ENCODE measurements at regions not wholly inside any gene's neighbourhood (a gene's known extent, or its start where the extent isn't known, plus 50 kb on each side); places are given as distances from the start of the nearest gene placed in this dataset.
"Not testable (repeated sequence)": the region's sequence is repeated elsewhere in the genome, so short reads cannot be mapped to it uniquely, and the experiment has no call there.

GRCh38 chr10:34899161-34899560 lies 84.1 kb upstream of the PARD3 start:
- Histone ChIP-seq H3K9me3 (ENCODE audit: control insufficient read depth in 2 of 2, insufficient read depth in 1 of 2, low read length in 1 of 2) (no peaks in the 10 kb centered on the region), H3K27ac (ENCODE audit: low read depth in 1 of 2, low read length in 1 of 2) (no peak overlapping the region), H3K27me3 (ENCODE audit: control insufficient read depth in 2 of 2, insufficient read depth in 1 of 2, low read length in 1 of 2) (no peaks in the 10 kb centered on the region), H3K4me3 (ENCODE audit: low read length in 2 of 2) (no peak overlapping the region), H3K36me3 (ENCODE audit: control insufficient read depth in 2 of 2, insufficient read depth in 2 of 2, low read length in 1 of 2) (no peaks in the 10 kb centered on the region), H3K4me1 (ENCODE audit: control insufficient read depth in 2 of 2, insufficient read depth in 2 of 2, low read length in 2 of 2) (no peaks in the 10 kb centered on the region)
- no peak for DNase-seq (ENCODE audit: low read depth in 6 of 9, low spot score in 9 of 9)
- WGBS: 99% methylated on average over 8 of the region's 8 CpGs

GRCh38 chr10:34895977-34896376 lies 80.9 kb upstream of the PARD3 start:
- Histone ChIP-seq H3K36me3 (ENCODE audit: control insufficient read depth in 2 of 2, insufficient read depth in 2 of 2, low read length in 1 of 2) (no peaks in the 10 kb centered on the region), H3K4me3 (ENCODE audit: low read length in 2 of 2) (no peak overlapping the region), H3K27ac (ENCODE audit: low read depth in 1 of 2, low read length in 1 of 2) (no peak overlapping the region), H3K27me3 (ENCODE audit: control insufficient read depth in 2 of 2, insufficient read depth in 1 of 2, low read length in 1 of 2) (no peaks in the 10 kb centered on the region), H3K9me3 (ENCODE audit: control insufficient read depth in 2 of 2, insufficient read depth in 1 of 2, low read length in 1 of 2) (no peaks in the 10 kb centered on the region), H3K4me1 (ENCODE audit: control insufficient read depth in 2 of 2, insufficient read depth in 2 of 2, low read length in 2 of 2) (no peaks in the 10 kb centered on the region)
- DNase-seq (ENCODE audit: low read depth in 6 of 9, low spot score in 9 of 9): no peak
- over 99% methylated on average over 3 of the region's 3 CpGs for WGBS

- H3K4me1 ChIP-seq (ENCODE audit: control insufficient read depth in 2 of 2, insufficient read depth in 2 of 2, low read length in 2 of 2): not testable (repeated sequence)
These were observed 80.0 kb upstream of the PARD3 start for GRCh38 chr10:34895046-34895445.

GRCh38 chr10:34892521-34892920 lies 77.4 kb upstream of the PARD3 start:
- DNase-seq (ENCODE audit: low read depth in 6 of 9, low spot score in 9 of 9); H3K27me3 ChIP-seq (ENCODE audit: control insufficient read depth in 2 of 2, insufficient read depth in 1 of 2, low read length in 1 of 2); H3K4me3 ChIP-seq (ENCODE audit: low read length in 2 of 2); H3K27ac ChIP-seq (ENCODE audit: low read depth in 1 of 2, low read length in 1 of 2); H3K9me3 ChIP-seq (ENCODE audit: control insufficient read depth in 2 of 2, insufficient read depth in 1 of 2, low read length in 1 of 2); H3K36me3 ChIP-seq (ENCODE audit: control insufficient read depth in 2 of 2, insufficient read depth in 2 of 2, low read length in 1 of 2); H3K4me1 ChIP-seq (ENCODE audit: control insufficient read depth in 2 of 2, insufficient read depth in 2 of 2, low read length in 2 of 2): not testable (repeated sequence)
- WGBS: 98% methylated on average over 6 of the region's 6 CpGs

More at GRCh38 chr10:34895046-34895445, 80.0 kb upstream of the PARD3 start:
- not testable (repeated sequence) for H3K27ac ChIP-seq (ENCODE audit: low read depth in 1 of 2, low read length in 1 of 2); H3K4me3 ChIP-seq (ENCODE audit: low read length in 2 of 2); H3K9me3 ChIP-seq (ENCODE audit: control insufficient read depth in 2 of 2, insufficient read depth in 1 of 2, low read length in 1 of 2); H3K27me3 ChIP-seq (ENCODE audit: control insufficient read depth in 2 of 2, insufficient read depth in 1 of 2, low read length in 1 of 2); DNase-seq (ENCODE audit: low read depth in 6 of 9, low spot score in 9 of 9); H3K36me3 ChIP-seq (ENCODE audit: control insufficient read depth in 2 of 2, insufficient read depth in 2 of 2, low read length in 1 of 2)
- 97% methylated on average over 3 of the region's 3 CpGs for WGBS

- Histone ChIP-seq H3K27ac (ENCODE audit: low read depth in 1 of 2, low read length in 1 of 2) (no peak overlapping the region), H3K27me3 (ENCODE audit: control insufficient read depth in 2 of 2, insufficient read depth in 1 of 2, low read length in 1 of 2) (no peaks in the 10 kb centered on the region), H3K9me3 (ENCODE audit: control insufficient read depth in 2 of 2, insufficient read depth in 1 of 2, low read length in 1 of 2) (no peaks in the 10 kb centered on the region), H3K36me3 (ENCODE audit: control insufficient read depth in 2 of 2, insufficient read depth in 2 of 2, low read length in 1 of 2) (no peaks in the 10 kb centered on the region), H3K4me3 (ENCODE audit: low read length in 2 of 2) (no peak overlapping the region), H3K4me1 (ENCODE audit: control insufficient read depth in 2 of 2, insufficient read depth in 2 of 2, low read length in 2 of 2) (no peaks in the 10 kb centered on the region)
- peak in 1 of 9 donors; percentile 21 for DNase-seq (ENCODE audit: low read depth in 6 of 9, low spot score in 9 of 9)
- 31% methylated on average over 2 of the region's 2 CpGs for WGBS
These were observed 75.8 kb upstream of the PARD3 start for GRCh38 chr10:34890939-34891338.

- Histone ChIP-seq H3K27me3 (ENCODE audit: control insufficient read depth in 2 of 2, insufficient read depth in 1 of 2, low read length in 1 of 2) (no peaks in the 10 kb centered on the region), H3K27ac (ENCODE audit: low read depth in 1 of 2, low read length in 1 of 2) (no peak overlapping the region), H3K4me3 (ENCODE audit: low read length in 2 of 2) (no peak overlapping the region), H3K9me3 (ENCODE audit: control insufficient read depth in 2 of 2, insufficient read depth in 1 of 2, low read length in 1 of 2) (no peaks in the 10 kb centered on the region), H3K4me1 (ENCODE audit: control insufficient read depth in 2 of 2, insufficient read depth in 2 of 2, low read length in 2 of 2) (no peaks in the 10 kb centered on the region), H3K36me3 (ENCODE audit: control insufficient read depth in 2 of 2, insufficient read depth in 2 of 2, low read length in 1 of 2) (no peaks in the 10 kb centered on the region)
- 90% methylated on average over 16 of the region's 16 CpGs for WGBS
- no peak for DNase-seq (ENCODE audit: low read depth in 6 of 9, low spot score in 9 of 9)
These were observed 74.1 kb upstream of the PARD3 start for GRCh38 chr10:34889004-34889869.

- H3K27ac ChIP-seq (ENCODE audit: low read depth in 1 of 2, low read length in 1 of 2): no peak overlapping the region
- no peaks in the 10 kb centered on the region for H3K27me3 ChIP-seq (ENCODE audit: control insufficient read depth in 2 of 2, insufficient read depth in 1 of 2, low read length in 1 of 2)
- no peak for DNase-seq (ENCODE audit: low read depth in 6 of 9, low spot score in 9 of 9)
- no peaks in the 10 kb centered on the region for H3K9me3 ChIP-seq (ENCODE audit: control insufficient read depth in 2 of 2, insufficient read depth in 1 of 2, low read length in 1 of 2)
- H3K4me1 ChIP-seq (ENCODE audit: control insufficient read depth in 2 of 2, insufficient read depth in 2 of 2, low read length in 2 of 2): no peaks in the 10 kb centered on the region
- 96% methylated on average over 8 of the region's 8 CpGs for WGBS
- H3K4me3 ChIP-seq (ENCODE audit: low read length in 2 of 2): no peak overlapping the region
- no peaks in the 10 kb centered on the region for H3K36me3 ChIP-seq (ENCODE audit: control insufficient read depth in 2 of 2, insufficient read depth in 2 of 2, low read length in 1 of 2)
These were observed 72.0 kb upstream of the PARD3 start for GRCh38 chr10:34886906-34887642.

- DNase-seq (ENCODE audit: low read depth in 6 of 9, low spot score in 9 of 9): no peak
- Histone ChIP-seq H3K27me3 (ENCODE audit: control insufficient read depth in 2 of 2, insufficient read depth in 1 of 2, low read length in 1 of 2) (no peaks in the 10 kb centered on the region), H3K9me3 (ENCODE audit: control insufficient read depth in 2 of 2, insufficient read depth in 1 of 2, low read length in 1 of 2) (no peaks in the 10 kb centered on the region), H3K27ac (ENCODE audit: low read depth in 1 of 2, low read length in 1 of 2) (no peak overlapping the region), H3K36me3 (ENCODE audit: control insufficient read depth in 2 of 2, insufficient read depth in 2 of 2, low read length in 1 of 2) (no peaks in the 10 kb centered on the region), H3K4me3 (ENCODE audit: low read length in 2 of 2) (no peak overlapping the region), H3K4me1 (ENCODE audit: control insufficient read depth in 2 of 2, insufficient read depth in 2 of 2, low read length in 2 of 2) (no peaks in the 10 kb centered on the region)
- 78% methylated on average over 3 of the region's 3 CpGs for WGBS
These were observed 70.8 kb upstream of the PARD3 start for GRCh38 chr10:34885898-34886297.

GRCh38 chr10:34885011-34885410 lies 69.9 kb upstream of the PARD3 start:
- H3K4me3 ChIP-seq (ENCODE audit: low read length in 2 of 2): no peak overlapping the region
- no peak overlapping the region for H3K27ac ChIP-seq (ENCODE audit: low read depth in 1 of 2, low read length in 1 of 2)
- 97% methylated on average over 4 of the region's 4 CpGs for WGBS
- H3K27me3 ChIP-seq (ENCODE audit: control insufficient read depth in 2 of 2, insufficient read depth in 1 of 2, low read length in 1 of 2): no peaks in the 10 kb centered on the region
- no peak for DNase-seq (ENCODE audit: low read depth in 6 of 9, low spot score in 9 of 9)
- no peaks in the 10 kb centered on the region for H3K4me1 ChIP-seq (ENCODE audit: control insufficient read depth in 2 of 2, insufficient read depth in 2 of 2, low read length in 2 of 2)
- no peaks in the 10 kb centered on the region for H3K9me3 ChIP-seq (ENCODE audit: control insufficient read depth in 2 of 2, insufficient read depth in 1 of 2, low read length in 1 of 2)
- no peaks in the 10 kb centered on the region for H3K36me3 ChIP-seq (ENCODE audit: control insufficient read depth in 2 of 2, insufficient read depth in 2 of 2, low read length in 1 of 2)
